Osteoblast (primary cell): ENCODE measurements at regions not wholly inside any gene's neighbourhood (a gene's known extent, or its start where the extent isn't known, plus 50 kb on each side); places are given as distances from the start of the nearest gene placed in this dataset.
A peak's percentile ranks its signal among the peaks of the same experiment; 100 is the strongest.

Experiments
- DNase-seq: peaks from one replicate; pipeline ENCODE4 v3.0.0; 2011; ENCODE audit warnings: low spot score, mixed read lengths; ENCODE audit not compliant: insufficient read length; ENCODE audit errors: missing footprints
- H2AFZ ChIP-seq: 2 replicates; pipeline ENCODE4 v1.6.0; 2011; ENCODE audit warnings: mild to moderate bottlenecking, low read length
- H3K27ac ChIP-seq: 2 replicates; pipeline ENCODE4 v1.5.1; 2011; ENCODE audit warnings: mild to moderate bottlenecking, low read depth, low read length, moderate library complexity
- H3K27me3 ChIP-seq: 2 replicates; pipeline ENCODE4 v1.6.0; 2012; ENCODE audit warnings: mild to moderate bottlenecking, control low read depth, inconsistent platforms, low read length, moderate library complexity; ENCODE audit not compliant: insufficient read depth
- H3K36me3 ChIP-seq: 2 replicates; pipeline ENCODE4 v1.5.1; 2011; ENCODE audit warnings: mild to moderate bottlenecking, low read length, control low read depth, moderate library complexity; ENCODE audit not compliant: insufficient read depth
- H3K4me1 ChIP-seq: 2 replicates; pipeline ENCODE4 v1.5.1; 2011; ENCODE audit warnings: mild to moderate bottlenecking, low read length, control low read depth, moderate library complexity; ENCODE audit not compliant: insufficient read depth
- H3K4me2 ChIP-seq: 2 replicates; pipeline ENCODE4 v1.6.0; 2011; ENCODE audit warnings: mild to moderate bottlenecking, low read length; ENCODE audit not compliant: insufficient read depth
- H3K4me3 ChIP-seq: fragments of 200-600 bp; sonication (generic); 3 replicates; pipeline ENCODE4 v1.5.1; 2012; ENCODE audit warnings: mild to moderate bottlenecking, low read length, inconsistent platforms; ENCODE audit not compliant: insufficient read depth
- H3K79me2 ChIP-seq: 2 replicates; pipeline ENCODE4 v1.6.0; 2012; ENCODE audit warnings: mild to moderate bottlenecking, low read length, control low read depth, inconsistent platforms; ENCODE audit not compliant: insufficient read depth
- H3K9me3 ChIP-seq: 2 replicates; pipeline ENCODE4 v1.5.1; 2011; ENCODE audit warnings: low read depth, low read length, control low read depth
- H4K20me1 ChIP-seq: 2 replicates; pipeline ENCODE4 v1.6.0; 2012; ENCODE audit warnings: mild to moderate bottlenecking, low read length, control low read depth; ENCODE audit not compliant: insufficient read depth
- CTCF ChIP-seq: IDR thresholded peaks from 2 replicates; pipeline ENCODE4 v1.5.1; 2011; ENCODE audit warnings: mild to moderate bottlenecking, low read depth, low read length, moderate library complexity; ENCODE audit errors: extremely low read depth

GRCh38 chr2:111689941-111690340 lies 194.1 kb downstream of the ANAPC1 start:
- H3K4me1 ChIP-seq: peaks cover 5% of the 10 kb centered on the region
- no peak overlapping the region for H2AFZ ChIP-seq
- H3K4me3 ChIP-seq: no peak overlapping the region
- H3K27ac ChIP-seq: no peak overlapping the region
- no peaks in the 10 kb centered on the region for H3K36me3 ChIP-seq
- no peaks in the 10 kb centered on the region for H3K79me2 ChIP-seq
- no peak for DNase-seq
- no peak for TF ChIP-seq CTCF
- no peaks in the 10 kb centered on the region for H3K9me3 ChIP-seq
- peaks cover 3% of the 10 kb centered on the region for H3K27me3 ChIP-seq
- H4K20me1 ChIP-seq: no peaks in the 10 kb centered on the region
- H3K4me2 ChIP-seq: no peak overlapping the region

DNA sequence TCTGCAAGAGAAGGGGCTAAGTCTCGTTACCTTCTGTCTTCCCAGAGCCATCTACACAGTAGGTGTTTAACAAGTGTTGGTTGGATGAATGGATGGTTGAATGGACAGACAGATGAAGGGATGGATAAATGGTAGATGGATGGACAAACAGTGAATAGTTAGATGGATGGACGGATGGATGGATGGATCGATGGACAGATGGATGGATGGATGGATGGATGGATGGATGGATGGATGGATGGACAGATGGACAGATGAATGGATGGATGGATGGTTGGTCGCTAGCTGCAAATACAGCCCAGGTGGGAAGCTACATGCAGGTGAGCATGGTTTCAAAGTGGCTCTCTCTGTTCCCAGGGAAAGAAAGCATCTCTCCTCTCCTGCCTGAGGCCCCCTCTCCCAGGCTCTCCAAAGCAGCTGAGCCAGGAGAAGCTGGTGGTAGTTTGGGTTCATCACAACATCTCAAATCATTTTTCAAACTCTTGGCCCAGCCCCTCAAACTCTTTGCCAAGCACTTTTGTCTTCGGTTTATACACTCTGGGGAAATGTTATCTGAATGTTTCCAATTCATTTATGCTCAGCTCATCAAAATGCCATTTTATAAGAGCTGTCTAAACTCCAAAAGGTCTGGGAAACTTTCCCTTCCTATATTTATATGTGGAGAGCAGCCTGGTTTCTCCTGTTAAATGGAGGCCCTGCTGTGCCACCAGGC lies 192.7 kb downstream of the ANAPC1 start:
- H4K20me1 ChIP-seq: no peaks in the 10 kb centered on the region
- no peak for DNase-seq
- no peaks in the 10 kb centered on the region for H3K9me3 ChIP-seq
- H3K27me3 ChIP-seq: peaks cover 3% of the 10 kb centered on the region
- H3K4me1 ChIP-seq: peaks cover 6% of the 10 kb centered on the region
- H3K79me2 ChIP-seq: no peaks in the 10 kb centered on the region
- no peak overlapping the region for H3K4me2 ChIP-seq
- H2AFZ ChIP-seq: no peak overlapping the region
- no peak overlapping the region for H3K4me3 ChIP-seq
- H3K36me3 ChIP-seq: no peaks in the 10 kb centered on the region
- no peak overlapping the region for H3K27ac ChIP-seq
- TF ChIP-seq CTCF: no peak

- Histone ChIP-seq H3K79me2 (no peaks in the 10 kb centered on the region), H3K27me3 (peaks cover 3% of the 10 kb centered on the region), H3K4me2 (no peak overlapping the region), H2AFZ (no peak overlapping the region), H3K36me3 (no peaks in the 10 kb centered on the region), H3K9me3 (no peaks in the 10 kb centered on the region), H3K27ac (no peak overlapping the region), H3K4me1 (peaks cover 6% of the 10 kb centered on the region), H4K20me1 (no peaks in the 10 kb centered on the region), H3K4me3 (no peak overlapping the region)
- no peak for DNase-seq
- TF ChIP-seq CTCF: no peak
Observed at GRCh38 chr2:111692311-111692710, 191.7 kb downstream of the ANAPC1 start.

DNA sequence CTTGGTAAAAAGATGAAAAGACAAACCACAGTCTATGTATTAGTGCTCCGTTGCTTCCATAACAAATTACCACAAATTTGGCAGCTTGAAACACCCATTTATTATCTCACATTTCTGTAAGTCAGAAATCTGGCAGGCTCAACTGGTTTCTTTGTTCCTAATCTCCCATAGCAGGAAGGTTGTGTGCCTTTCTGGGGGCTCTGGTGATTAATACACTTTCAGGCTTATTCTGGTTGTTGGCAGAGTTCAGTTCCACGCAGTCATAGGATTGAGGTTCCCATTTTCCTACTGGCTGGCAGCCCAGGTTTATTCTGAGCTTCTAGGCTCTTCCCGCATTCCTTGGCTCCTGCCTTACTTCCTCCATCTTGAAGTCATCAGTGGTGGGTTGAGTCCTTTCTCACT lies 189.3 kb downstream of the ANAPC1 start:
- no peaks in the 10 kb centered on the region for H3K79me2 ChIP-seq
- H3K9me3 ChIP-seq: no peaks in the 10 kb centered on the region
- TF ChIP-seq CTCF: no peak
- H4K20me1 ChIP-seq: no peaks in the 10 kb centered on the region
- peak overlapping the region; percentile 65 for H3K27ac ChIP-seq
- peaks cover 21% of the 10 kb centered on the region for H3K4me1 ChIP-seq
- H3K4me3 ChIP-seq: no peak overlapping the region
- DNase-seq: peak; percentile 91
- peak overlapping the region; percentile 36 for H2AFZ ChIP-seq
- no peak overlapping the region for H3K4me2 ChIP-seq
- H3K27me3 ChIP-seq: no peaks in the 10 kb centered on the region
- no peaks in the 10 kb centered on the region for H3K36me3 ChIP-seq
